ENCODE measurements at regions not wholly inside any gene's neighbourhood (a gene's known extent, or its start where the extent isn't known, plus 50 kb on each side); places are given as distances from the start of the nearest gene placed in this dataset.

DNA sequence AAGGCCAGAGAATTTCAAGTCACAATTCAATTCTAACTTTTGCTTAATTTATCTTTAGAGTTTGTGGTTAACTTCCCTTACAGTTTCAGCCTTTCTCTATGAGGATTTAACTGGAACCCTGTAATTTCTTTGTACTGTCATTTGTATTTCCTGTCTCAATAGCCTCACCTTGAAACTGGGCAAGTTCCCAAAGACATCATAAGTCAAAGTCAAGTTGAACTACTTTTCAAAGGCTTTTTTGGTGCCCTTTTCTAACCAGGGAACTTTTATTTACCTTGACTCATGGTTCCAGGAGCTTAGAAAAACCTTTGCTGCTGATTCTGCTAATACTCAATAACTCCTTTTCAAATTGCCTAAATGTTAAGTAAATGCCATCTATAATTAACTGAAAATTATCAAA, 200.8 kb upstream of the KRR1 start:
- TF ChIP-seq CTCF (IDR thresholded peaks at IDR 0.05; ENCODE audit: low read depth, low read length) (no peak), EZH2phosphoT487 (IDR thresholded peaks at IDR 0.05; ENCODE audit: low read depth) (no peak)
